ENCODE measurements at regions not wholly inside any gene's neighbourhood (a gene's known extent, or its start where the extent isn't known, plus 50 kb on each side); places are given as distances from the start of the nearest gene placed in this dataset.

DNA sequence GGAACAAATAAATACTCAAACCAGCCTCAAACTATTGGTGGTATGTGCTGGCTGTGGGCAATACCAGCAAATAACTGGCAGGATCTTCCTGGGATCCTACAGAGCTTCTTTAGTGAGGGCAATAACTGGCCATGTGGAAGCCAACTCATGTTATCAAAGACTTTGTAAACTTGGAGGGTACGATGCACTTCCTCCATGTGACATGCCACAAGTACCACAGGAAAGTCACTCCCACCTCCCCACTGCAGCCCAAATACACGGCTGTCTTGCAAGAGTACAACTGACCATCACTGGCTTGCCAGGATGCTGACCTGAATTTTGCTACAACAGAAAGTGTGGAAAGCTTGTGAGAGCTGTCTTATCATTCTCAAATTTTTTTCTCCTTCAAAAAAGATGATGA lies 93.3 kb upstream of the MAML3 start:
- TF ChIP-seq CTCF (IDR thresholded peaks at IDR 0.05) (no peak), POLR2A (IDR thresholded peaks at IDR 0.05) (no peak)
